ENCODE measurements at regions not wholly inside any gene's neighbourhood (a gene's known extent, or its start where the extent isn't known, plus 50 kb on each side); places are given as distances from the start of the nearest gene placed in this dataset.

DNA sequence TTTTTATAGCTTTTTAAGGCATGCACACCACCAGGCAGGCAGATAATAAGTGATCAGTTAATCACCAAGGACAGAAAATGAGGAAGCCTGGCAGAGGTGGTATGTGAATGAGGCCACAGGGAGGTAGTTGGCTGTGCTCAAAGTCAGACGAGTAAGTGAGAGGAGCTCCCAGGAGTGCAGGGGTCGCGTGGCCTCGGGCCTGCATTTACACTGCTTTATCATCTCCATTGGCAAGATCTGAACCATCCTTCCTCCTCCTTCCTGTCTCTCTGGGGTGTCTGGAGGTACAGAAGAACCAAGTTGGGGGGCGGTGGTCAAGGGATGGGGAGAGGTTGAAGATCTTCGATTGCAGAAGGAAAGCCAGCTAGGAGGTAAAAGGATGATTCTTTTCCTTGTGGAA, 320.1 kb downstream of the SOX9 start:
- TF ChIP-seq EP300 (IDR thresholded peaks at IDR 0.05) = no peak
- TF ChIP-seq, protein P1, sequence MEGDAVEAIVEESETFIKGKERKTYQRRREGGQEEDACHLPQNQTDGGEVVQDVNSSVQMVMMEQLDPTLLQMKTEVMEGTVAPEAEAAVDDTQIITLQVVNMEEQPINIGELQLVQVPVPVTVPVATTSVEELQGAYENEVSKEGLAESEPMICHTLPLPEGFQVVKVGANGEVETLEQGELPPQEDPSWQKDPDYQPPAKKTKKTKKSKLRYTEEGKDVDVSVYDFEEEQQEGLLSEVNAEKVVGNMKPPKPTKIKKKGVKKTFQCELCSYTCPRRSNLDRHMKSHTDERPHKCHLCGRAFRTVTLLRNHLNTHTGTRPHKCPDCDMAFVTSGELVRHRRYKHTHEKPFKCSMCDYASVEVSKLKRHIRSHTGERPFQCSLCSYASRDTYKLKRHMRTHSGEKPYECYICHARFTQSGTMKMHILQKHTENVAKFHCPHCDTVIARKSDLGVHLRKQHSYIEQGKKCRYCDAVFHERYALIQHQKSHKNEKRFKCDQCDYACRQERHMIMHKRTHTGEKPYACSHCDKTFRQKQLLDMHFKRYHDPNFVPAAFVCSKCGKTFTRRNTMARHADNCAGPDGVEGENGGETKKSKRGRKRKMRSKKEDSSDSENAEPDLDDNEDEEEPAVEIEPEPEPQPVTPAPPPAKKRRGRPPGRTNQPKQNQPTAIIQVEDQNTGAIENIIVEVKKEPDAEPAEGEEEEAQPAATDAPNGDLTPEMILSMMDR (IDR thresholded peaks at IDR 0.05) = no peak
